ENCODE measurements at regions not wholly inside any gene's neighbourhood (a gene's known extent, or its start where the extent isn't known, plus 50 kb on each side); places are given as distances from the start of the nearest gene placed in this dataset.

GRCh38 chr13:71939186-71939585, 72.2 kb upstream of the DACH1 start:
- Histone ChIP-seq H3K27me3 (ENCODE audit: insufficient read depth, low read length) (no peaks in the 10 kb centered on the region), H3K9ac (ENCODE audit: low read depth, low read length) (no peak overlapping the region), H3K4me1 (ENCODE audit: insufficient read depth, low read length) (no peaks in the 10 kb centered on the region), H3K9me3 (ENCODE audit: insufficient read depth, low read depth, low read length) (no peaks in the 10 kb centered on the region), H3K36me3 (ENCODE audit: insufficient read depth, low read depth, low read length) (no peaks in the 10 kb centered on the region), H3K27ac (ENCODE audit: low read length) (no peak overlapping the region), H3K4me3 (ENCODE audit: low read length) (no peak overlapping the region)

GRCh38 chr13:71935166-71935840, 68.3 kb upstream of the DACH1 start:
- Histone ChIP-seq H3K4me1 (ENCODE audit: insufficient read depth, low read length) (no peaks in the 10 kb centered on the region), H3K9me3 (ENCODE audit: insufficient read depth, low read depth, low read length) (no peaks in the 10 kb centered on the region), H3K36me3 (ENCODE audit: insufficient read depth, low read depth, low read length) (no peaks in the 10 kb centered on the region), H3K27me3 (ENCODE audit: insufficient read depth, low read length) (no peaks in the 10 kb centered on the region), H3K4me3 (ENCODE audit: low read length) (no peak overlapping the region), H3K9ac (ENCODE audit: low read depth, low read length) (no peak overlapping the region), H3K27ac (ENCODE audit: low read length) (no peak overlapping the region)

GRCh38 chr13:71924931-71925330, 57.9 kb upstream of the DACH1 start:
- no peak overlapping the region for H3K27ac ChIP-seq (ENCODE audit: low read length)
- H3K9me3 ChIP-seq (ENCODE audit: insufficient read depth, low read depth, low read length): no peaks in the 10 kb centered on the region
- H3K9ac ChIP-seq (ENCODE audit: low read depth, low read length): no peak overlapping the region
- no peaks in the 10 kb centered on the region for H3K36me3 ChIP-seq (ENCODE audit: insufficient read depth, low read depth, low read length)
- no peak overlapping the region for H3K4me3 ChIP-seq (ENCODE audit: low read length)
- no peaks in the 10 kb centered on the region for H3K27me3 ChIP-seq (ENCODE audit: insufficient read depth, low read length)
- no peaks in the 10 kb centered on the region for H3K4me1 ChIP-seq (ENCODE audit: insufficient read depth, low read length)

- Histone ChIP-seq H3K27ac (ENCODE audit: low read length) (no peak overlapping the region), H3K36me3 (ENCODE audit: insufficient read depth, low read depth, low read length) (no peaks in the 10 kb centered on the region), H3K4me3 (ENCODE audit: low read length) (no peak overlapping the region), H3K9me3 (ENCODE audit: insufficient read depth, low read depth, low read length) (no peaks in the 10 kb centered on the region), H3K27me3 (ENCODE audit: insufficient read depth, low read length) (no peaks in the 10 kb centered on the region), H3K4me1 (ENCODE audit: insufficient read depth, low read length) (no peaks in the 10 kb centered on the region), H3K9ac (ENCODE audit: low read depth, low read length) (no peak overlapping the region)
These were observed 55.2 kb upstream of the DACH1 start for GRCh38 chr13:71922194-71922593.
